CD4-positive, alpha-beta T cell treated with Interleukin-1 beta for 1 hour (primary cell): ENCODE measurements at regions not wholly inside any gene's neighbourhood (a gene's known extent, or its start where the extent isn't known, plus 50 kb on each side); places are given as distances from the start of the nearest gene placed in this dataset.

ENCODE experiments used
- DNase-seq, 2 donors: peaks; one replicate each; pipeline ENCODE4 v3.0.0-alpha.2; 2020 to 2022

DNA sequence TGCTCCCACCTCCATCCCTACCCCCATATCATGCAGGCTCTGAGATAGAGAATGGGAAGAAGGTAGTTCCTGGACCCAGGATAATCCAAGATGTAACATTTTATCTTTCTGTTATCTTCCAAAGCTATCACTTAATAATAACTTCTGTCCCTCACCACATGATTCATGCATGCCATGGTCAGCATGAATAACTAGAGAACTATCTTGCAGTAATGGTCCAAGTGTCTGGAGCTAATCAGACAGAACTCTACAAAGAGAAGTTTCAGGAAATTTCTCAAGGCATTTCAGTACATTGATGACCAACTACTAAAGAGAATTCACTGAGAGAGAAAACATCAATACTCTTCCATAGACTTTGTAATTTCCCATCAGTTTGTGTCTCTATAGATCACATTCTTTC is 1469.7 kb upstream of the PIK3C3 start:
- no peak for DNase-seq

DNA sequence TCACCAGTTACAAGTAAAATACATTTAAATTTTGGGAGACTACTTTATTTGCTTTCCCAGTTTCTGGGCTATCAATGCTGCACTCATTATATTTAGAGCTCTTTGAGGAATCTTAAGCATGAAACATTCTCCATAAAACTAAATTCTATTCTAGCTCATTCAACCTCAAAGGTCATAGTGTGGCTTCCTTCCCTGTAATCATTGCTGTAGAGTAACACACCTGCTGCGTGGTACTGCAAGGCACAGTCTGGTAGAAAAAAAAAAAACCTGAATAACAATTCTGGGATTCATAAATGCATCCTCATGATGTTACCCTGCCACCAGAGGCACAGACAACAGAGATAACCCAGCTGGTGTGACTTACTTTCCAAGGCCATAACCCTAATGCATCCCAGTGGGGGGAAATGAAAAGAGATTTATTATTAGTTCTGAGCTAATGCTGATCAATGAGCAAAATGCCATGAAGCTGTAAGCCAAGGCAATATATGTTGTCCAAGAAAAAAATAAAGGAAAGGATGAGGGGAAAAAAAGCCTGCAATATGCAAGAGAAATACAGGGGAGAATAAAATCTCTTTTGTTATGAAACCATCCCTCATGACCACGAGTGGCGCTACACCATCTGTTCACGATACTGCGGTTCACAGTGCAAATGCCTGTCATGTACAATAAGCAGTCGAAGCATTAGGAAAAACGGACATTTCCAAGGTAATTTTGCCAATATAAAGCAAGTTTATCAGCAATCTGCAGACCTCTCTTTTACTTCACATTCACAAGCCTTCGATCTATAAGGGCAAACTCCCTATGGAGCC is 1481.6 kb upstream of the PIK3C3 start:
- DNase-seq = no peak

DNA sequence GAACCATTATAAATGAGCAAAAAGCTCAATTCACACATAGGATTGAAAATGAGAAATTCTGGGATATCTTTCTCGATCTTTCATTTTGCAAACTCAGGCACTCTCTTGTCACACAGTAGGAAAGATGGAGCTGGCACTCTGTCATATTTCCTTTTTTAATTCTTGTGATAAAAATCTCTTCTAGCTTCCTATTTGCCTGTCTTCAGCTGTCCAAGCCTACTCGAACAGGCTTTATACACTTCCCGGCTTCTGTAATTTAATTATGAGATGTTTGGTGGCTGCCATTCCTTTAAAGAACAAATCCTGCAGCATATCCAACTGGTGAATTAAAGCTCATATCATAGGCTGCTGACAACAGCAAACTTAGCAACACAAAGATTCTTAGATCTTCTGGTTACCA is 1484.3 kb upstream of the PIK3C3 start:
- no peak for DNase-seq

DNA sequence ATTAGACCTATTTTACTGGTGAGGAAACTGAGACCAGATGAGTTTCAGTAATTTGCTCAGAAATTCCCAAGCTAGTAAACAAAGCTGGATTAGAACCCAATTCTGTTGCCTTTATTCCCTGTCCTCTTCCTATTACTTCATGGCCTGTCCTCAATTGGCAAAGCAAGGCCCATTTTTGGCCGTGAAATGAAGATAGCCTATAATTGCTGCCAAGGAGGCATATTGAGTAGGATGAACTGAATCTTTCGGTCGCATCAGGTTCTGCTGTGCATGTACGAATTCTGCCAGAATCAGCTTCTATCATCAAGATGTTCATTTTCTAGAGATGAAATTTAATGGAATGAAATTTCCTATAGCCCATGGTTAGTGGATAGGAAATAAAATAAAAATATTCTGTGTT is 1485.2 kb upstream of the PIK3C3 start:
- DNase-seq = no peak

DNA sequence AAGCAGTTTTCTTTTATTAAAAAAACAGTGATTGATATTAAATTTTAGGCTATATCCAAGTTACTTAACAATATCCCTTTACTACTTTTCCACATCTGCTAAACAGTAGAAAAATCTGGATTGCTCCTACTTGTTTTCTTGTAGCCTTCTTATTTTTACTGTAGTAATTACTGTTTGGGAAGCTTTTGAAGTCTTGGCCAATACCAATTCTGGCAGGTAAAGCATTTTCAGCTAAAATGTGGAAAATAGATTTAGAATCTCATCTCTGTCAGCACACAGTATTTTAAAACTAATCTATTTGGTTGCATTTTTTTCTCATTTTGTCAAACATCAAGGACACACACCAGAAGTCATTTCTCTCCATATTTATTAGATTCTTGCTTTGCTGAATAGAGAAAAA is 1485.7 kb upstream of the PIK3C3 start:
- DNase-seq = no peak

DNA sequence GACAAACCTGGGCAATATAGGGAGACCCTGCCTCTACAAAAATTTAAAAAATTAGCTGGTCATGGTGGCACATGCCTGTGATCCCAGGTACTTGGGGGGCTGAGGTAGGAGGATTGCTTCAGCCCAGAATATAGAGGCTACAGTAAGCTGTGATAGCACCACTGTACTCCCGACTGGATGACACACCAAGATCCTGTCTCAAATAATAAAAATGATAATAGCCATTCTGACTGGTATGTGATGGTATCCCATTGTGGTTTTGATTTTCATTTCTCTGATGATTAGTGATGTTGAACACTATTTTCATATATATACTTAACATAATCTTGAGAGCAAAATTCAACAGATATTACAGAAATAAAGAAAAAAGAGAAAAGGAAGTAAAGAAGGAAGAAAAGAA is 1491.0 kb upstream of the PIK3C3 start:
- no peak for DNase-seq

DNA sequence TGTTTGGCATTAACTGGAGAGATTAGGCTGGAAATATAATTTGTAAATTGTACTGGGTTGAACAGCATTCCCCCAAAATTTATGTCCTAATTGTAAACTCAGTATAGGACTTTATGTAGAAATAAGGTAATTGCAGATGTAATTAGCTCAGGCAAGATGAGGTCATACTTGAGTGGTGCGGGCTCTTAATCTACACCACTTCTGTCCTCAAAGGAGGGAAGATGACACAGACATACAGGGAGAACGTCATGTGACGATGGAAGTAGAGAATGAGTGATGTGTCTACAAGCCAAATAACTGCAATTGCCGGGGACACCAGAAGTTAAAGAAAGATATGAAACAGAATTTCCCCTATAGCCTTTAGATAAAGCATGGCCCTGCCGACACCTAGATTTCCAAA is 1501.1 kb upstream of the PIK3C3 start:
- no peak for DNase-seq

DNA sequence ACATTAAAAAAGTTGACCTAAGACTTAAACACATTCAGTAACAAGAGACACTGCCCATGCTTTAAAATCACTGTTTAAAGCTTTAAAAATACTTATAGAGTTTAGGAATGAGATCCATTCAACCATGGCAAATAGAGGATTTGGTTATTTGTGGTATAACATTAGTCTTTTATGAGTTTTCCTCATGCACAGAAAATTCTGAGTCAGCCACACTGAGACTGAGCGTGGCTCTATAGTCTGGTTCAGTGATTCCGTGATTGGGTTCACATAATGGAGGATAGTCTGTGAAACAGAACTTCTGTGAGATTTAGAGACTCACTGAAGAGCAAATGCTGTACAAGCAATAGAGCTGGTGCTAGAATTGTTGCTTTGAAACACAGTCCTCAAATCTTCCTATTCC is 1502.4 kb upstream of the PIK3C3 start:
- DNase-seq = no peak

DNA sequence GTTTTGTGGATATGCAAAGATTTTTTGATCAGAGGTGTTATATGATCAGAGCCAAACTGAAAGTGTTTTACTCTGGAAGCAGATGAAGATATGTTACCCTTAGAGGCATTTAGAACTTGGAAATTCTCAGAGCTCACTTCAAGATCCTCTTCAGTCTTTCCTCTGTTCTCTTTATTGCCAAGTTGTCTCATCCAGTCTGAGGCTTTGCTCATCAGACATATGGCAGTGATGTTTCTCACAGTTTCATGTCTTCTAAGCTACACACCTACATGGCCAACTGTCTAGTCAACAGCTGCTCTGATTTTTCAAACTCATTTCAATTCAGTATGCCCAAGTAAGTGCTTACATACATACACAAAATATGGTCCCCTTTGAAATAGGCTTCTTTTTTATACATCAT is 1504.3 kb upstream of the PIK3C3 start:
- DNase-seq = no peak

DNA sequence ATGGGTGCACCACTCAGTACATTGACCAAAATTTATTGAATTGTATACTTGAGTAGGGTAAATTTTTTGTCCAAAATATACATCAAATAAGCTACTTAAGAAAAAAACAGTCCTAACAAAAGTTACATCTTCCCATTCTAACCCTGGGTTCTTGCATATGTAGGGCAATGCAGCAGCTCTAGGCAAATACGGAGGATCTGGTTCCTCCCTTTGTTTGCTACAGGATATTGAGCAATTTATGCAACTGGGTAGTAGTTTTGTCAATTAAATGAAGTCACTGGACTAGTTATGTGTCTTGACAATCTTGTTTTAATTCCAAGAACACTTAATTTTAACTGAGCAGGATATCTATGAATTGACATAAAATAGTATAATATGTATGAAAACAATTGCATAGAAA is 1507.2 kb upstream of the PIK3C3 start:
- DNase-seq = no peak

DNA sequence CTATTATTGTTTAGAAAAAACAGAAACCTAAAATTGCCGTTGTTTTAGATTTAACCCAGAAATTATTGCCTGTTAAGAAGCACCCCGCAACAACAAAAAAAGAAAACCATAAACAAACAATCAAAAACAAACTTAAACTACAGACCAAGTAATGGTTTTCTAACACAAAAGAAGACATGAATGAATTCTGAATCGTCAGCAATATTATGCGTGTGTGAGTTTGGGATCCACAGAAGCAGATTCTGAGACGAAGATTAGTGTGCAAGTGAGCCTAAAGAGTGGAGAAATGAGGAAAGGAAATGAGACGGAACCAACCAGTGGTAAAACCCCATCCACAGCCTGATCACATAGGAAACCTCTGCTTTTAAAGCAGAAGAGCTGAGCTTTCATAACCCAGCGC is 1514.9 kb upstream of the PIK3C3 start:
- no peak for DNase-seq

DNA sequence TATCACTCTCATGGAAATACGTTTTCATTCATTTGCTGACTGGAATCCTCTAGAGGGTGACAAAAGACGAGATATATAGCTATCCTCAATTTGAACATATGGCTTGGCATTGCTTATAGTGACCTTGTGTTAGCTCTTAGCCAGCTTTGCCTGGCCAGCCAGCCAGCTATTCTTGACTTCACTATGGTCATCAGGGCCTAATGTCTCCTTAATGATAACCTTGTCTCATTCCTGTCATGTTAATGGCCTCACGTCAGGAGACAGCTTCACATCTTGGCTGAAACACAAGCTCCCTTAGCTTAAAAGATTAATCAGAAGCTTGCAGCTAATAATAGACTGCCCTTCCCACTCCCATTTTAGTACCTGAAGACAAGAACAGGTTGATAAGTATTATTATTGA is 1517.5 kb upstream of the PIK3C3 start:
- no peak for DNase-seq

DNA sequence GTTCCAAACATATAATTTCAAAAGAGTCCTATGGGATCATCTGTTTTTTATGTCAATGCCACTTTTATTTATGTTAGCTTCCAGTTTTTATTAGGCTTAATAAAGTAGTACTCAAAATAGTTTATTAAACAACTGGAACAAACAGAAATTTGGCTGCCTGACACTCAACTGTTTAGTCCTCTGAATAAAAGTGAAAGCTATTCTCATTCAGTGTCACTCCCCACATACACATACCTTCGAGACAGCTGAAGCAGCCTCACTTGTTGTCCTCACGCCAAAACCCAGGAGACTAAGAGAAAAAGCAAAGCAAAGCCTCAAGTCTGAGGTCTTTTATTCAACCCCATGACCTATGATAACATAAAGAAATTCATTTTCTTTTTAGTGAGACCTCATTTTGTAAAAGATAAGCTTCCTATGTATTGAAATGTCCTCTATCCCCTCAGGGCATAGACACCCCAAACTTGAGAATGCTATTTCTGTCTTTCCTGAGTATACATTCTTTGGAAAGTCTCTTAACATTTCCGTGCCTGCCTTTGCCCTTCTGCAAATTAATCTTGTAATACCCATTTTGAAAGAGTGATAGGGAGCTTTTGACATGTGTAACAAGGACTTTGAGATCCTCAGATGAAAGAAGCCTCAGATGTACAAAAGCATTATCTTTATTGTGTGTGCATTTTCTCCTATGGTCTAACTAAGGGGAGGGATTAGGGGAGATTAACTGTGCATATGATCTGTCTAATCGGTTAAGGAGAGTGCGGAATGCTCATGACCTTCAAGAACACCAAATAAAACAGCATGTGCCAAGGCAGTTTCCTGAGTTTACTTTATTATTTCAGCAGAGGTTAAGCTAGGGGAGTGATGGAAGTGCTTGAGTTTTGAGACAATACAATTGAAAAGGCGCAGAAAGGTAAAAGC is 1523.7 kb upstream of the PIK3C3 start:
- no peak for DNase-seq

DNA sequence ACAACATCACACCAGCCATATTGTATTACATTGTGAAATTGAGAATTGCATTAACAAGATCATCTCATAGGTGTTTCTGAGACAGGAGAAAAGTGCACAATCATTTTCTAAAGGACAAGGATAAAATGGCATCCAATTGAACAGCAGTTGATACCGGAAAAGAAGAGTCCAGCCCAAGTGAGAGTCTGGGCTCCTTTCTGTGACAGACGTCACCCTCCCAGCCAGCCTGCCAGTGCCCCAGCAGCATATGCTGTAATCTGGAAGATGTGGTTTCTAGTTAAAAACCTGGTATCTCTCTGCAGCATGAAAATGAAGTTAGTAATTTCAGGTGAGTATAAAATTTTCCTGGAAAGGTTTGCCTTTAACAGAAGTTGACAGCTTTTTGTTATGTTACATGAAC is 1531.7 kb upstream of the PIK3C3 start:
- DNase-seq = no peak

DNA sequence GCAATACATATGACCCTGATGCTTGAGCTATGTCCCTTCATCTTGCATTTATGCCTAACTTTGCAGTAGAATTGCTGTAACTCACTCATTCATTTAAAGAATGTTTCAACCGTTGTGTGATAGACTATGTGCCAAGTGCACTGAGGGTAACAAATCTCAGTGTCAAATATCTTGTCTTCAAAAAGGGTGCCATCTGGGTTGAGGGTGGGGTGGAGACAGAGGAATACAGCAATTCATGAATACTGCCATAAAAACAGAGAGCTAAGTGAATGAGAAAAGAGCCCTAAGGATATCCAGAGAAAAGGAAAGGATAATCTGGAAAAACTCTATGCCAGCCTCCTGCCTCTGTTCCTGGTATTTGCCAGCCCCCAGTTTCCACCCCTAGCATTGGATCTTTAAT is 1534.4 kb upstream of the PIK3C3 start:
- DNase-seq = no peak

DNA sequence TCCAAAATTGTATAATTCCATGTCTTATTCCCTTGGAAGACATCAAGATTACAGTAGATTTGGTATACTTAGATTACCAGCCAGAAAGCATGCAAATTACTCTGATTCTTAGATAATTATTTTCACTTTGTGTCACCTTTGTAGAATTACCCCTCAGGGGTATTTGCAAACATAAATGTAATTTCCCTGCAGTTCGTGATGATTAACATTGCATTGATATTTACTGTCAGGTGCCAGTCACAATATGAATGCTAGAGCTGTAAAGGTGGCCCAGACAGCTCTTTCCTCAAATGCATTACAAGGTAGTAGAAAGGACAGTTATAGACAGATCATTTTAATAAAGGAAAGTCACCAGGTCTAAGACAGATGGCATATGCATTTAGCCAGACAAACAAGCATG is 1537.5 kb upstream of the PIK3C3 start:
- no peak for DNase-seq

DNA sequence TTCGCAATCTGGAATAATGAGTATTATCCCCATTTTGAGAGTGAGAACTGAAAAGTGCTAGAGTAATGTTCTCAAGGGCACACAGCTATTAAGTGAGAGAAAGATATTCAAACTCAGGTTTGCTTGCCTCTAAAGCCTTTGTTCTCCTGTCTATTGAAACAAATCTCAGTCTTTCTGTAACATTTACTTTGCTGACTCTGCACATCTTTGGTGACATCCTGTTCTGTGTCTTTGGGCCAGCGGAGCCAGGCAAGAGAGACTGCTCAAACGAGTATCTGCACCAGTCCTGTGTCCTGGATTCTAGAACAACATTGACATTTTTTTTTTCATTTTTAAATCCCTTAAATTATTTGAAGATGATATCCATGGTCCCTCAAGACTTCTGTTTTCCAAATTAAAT is 1539.2 kb upstream of the PIK3C3 start:
- DNase-seq = no peak

DNA sequence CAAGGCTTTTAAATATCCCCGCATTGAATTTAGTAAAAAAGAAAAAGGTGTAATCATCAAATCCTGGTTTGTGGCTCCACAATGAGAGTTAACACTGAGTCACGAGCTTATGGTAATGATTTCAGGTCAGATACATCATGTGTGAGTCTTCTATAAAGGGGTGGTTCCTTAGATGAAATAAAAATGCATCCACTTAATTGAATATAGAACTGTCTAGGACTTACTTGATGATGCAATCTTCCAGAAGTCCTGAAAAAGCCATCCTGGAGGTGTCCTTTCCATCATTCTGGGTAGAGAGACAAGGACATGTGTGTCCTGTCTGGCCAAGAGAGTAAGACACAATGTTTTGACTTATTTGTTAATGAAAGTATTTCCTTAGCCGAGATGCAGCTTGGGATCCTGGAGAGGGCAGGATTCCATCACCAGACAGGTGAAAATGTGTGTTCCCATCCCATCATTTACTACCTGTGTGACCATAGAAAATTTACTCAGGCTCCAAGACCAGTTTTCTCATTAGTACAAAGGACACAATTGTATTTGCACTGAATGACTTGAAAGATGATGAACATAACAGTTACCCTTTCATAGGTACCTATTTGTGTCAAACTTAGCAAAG is 1539.8 kb upstream of the PIK3C3 start:
- DNase-seq = no peak

DNA sequence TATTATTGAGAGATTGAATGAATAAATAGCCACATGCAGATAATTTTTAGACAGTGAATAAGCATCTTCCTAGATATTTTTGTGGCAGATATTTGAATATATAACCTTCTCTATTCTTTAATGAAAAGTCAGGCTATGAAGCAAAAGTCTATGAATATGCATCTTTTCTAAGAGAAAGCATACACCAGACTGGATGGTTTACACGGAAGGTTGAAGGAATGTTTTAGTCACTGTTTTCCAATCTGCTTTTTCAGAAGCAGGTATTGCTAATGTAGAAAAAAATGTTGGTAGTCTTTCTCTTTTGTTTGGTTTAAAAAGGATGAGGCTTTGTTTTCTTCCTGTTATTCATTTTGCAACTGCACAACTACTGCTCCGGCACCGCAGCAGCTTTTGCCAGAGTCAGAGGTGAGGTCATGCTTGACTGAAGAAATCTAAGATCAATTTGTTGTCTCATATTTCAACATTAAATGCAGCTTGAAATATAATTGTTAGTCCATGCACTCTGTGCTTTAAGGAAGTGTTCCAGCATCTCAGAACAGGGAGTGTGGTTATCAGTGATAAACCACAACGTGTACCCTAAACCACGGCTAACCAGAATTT is 1540.8 kb upstream of the PIK3C3 start:
- no peak for DNase-seq

DNA sequence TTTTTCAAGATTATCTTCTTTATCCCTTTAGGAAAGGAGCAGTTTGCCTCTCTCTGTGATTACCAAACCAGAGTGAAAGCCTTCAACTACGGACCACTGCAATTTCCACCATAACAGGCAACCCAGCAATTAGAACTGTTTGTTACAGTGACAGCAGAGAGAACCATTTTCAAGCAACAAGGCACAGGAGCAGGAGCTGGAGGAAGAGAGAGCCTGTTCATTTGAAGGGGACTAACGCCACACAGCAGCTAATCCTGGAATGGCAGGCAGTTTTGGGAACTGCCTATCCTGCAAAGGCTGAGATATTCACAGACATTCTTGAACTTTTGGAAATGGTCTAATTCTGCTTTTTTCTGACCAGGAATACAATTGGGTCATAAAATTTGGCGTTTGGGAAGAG is 1541.9 kb upstream of the PIK3C3 start:
- DNase-seq = no peak

DNA sequence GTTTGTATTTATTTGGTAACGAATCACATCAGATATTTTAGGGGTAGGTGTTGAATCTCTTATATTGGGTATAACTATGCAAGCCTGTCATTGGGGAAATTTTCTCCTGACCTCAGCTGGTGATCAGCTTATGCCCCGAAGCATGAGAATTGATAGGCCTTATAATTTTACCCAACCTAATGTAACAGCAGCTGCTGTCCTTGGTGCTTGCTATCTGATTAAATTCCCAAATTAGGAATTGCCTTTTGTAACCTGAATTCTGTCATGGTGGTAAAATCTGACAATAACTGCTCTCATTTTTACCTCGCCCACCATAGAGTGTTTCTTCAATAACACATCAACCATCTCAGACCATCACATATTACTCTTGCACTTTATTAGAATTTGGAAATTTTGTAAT is 1542.6 kb upstream of the PIK3C3 start:
- no peak for DNase-seq

DNA sequence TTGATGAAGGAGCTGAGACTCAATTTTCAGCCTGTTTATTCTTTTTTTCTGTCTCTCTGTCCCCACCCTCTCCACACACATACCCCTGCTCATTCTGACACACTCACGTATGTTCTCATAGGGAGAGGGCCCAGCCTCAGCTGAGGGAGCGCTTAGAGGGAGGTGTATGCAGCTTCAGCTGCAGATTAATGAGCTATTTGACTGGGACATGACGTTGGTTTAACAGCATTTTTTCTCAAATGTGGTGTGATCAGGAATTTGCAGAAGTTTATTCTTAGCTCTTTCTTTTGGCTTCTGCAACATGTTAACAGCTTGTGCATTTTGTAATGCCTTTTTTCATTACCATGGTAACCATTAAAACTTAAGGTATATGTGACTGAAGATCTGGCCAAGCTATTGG is 1547.1 kb upstream of the PIK3C3 start:
- DNase-seq = no peak

DNA sequence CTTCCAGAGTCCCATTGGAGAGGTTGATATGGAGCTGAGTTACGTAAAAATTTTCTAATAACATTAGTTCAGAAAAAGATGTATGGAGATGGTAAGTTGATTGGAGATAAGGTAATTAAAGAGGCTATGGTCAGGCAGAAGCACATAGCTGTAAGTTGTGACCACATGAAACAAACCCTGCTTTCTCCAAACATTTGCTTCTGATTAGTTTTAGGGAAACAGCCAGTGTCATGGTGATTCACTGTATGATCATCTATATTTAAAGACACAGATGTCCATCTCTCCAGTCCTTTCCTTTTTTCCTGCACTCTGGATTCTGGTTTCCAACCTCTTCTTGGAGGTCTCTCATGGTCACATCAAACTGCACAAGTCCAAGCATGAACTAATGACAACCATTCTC is 1550.8 kb upstream of the PIK3C3 start:
- no peak for DNase-seq

DNA sequence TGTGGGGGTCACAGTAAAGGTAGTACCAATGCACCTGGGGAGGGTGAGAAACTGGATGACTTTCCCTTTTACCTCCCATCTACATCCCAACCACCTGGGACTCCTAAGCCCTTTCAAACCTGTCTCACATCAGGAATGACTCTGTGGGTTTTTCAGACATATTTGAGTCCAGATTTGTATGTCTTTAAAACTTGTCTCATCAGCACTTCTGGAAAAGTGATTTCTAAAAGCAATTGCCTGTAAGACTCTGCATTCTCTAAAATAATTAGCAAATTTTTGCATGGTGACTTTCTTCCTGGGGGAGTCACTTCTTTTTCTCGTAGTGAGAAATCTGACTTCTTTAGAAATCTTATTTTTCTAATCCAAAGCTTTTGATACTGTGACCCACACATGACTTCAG is 1553.0 kb upstream of the PIK3C3 start:
- DNase-seq = no peak
